Stimulated activated CD4-positive, alpha-beta T cell treated with anti-CD3 and anti-CD28 coated beads, Interleukin-2, amount 100 ng/mL, for 24 hours (primary cell): ENCODE measurements at regions not wholly inside any gene's neighbourhood (a gene's known extent, or its start where the extent isn't known, plus 50 kb on each side); places are given as distances from the start of the nearest gene placed in this dataset.
"Not testable (repeated sequence)": the region's sequence is repeated elsewhere in the genome, so short reads cannot be mapped to it uniquely, and the experiment has no call there.

ENCODE experiments used
- DNase-seq, 2 donors: peaks; one replicate each; pipeline ENCODE4 v3.0.0-alpha.2; 2020

- DNase-seq, result no peak
Observed at GRCh38 chr3:22612927-22613326, 590.2 kb upstream of the UBE2E2 start.

- DNase-seq, result no peak
Observed at GRCh38 chr3:22615790-22616189, 587.3 kb upstream of the UBE2E2 start.

- DNase-seq, result no peak
Observed at GRCh38 chr3:22617372-22617771, 585.8 kb upstream of the UBE2E2 start.

- no peak for DNase-seq
Observed at GRCh38 chr3:22620498-22620897, 582.6 kb upstream of the UBE2E2 start.

- no peak for DNase-seq
Observed at GRCh38 chr3:22621205-22621809, 581.8 kb upstream of the UBE2E2 start.

- DNase-seq, result no peak
Observed at GRCh38 chr3:22627993-22628499, 575.1 kb upstream of the UBE2E2 start.

- no peak for DNase-seq
Observed at GRCh38 chr3:22632536-22632935, 570.6 kb upstream of the UBE2E2 start.

- no peak for DNase-seq
Observed at GRCh38 chr3:22634433-22634832, 568.7 kb upstream of the UBE2E2 start.

- DNase-seq, result no peak
Observed at GRCh38 chr3:22659651-22660475, 543.3 kb upstream of the UBE2E2 start.

- DNase-seq, result no peak
Observed at GRCh38 chr3:22660606-22661005, 542.5 kb upstream of the UBE2E2 start.

GRCh38 chr3:22661121-22661700 lies 541.9 kb upstream of the UBE2E2 start:
- no peak for DNase-seq

- no peak for DNase-seq
Observed at GRCh38 chr3:22665528-22665927, 537.6 kb upstream of the UBE2E2 start.

GRCh38 chr3:22666736-22667135 lies 536.4 kb upstream of the UBE2E2 start:
- DNase-seq, result no peak

- DNase-seq, result no peak
Observed at GRCh38 chr3:22671848-22672247, 531.3 kb upstream of the UBE2E2 start.

GRCh38 chr3:22684739-22685138 lies 518.4 kb upstream of the UBE2E2 start:
- no peak for DNase-seq

GRCh38 chr3:22685597-22685996 lies 517.5 kb upstream of the UBE2E2 start:
- DNase-seq, result no peak

- no peak for DNase-seq
Observed at GRCh38 chr3:22691407-22691806, 511.7 kb upstream of the UBE2E2 start.

GRCh38 chr3:22691856-22692628 lies 511.1 kb upstream of the UBE2E2 start:
- no peak for DNase-seq

- no peak for DNase-seq
Observed at GRCh38 chr3:22700876-22701275, 502.3 kb upstream of the UBE2E2 start.

- no peak for DNase-seq
Observed at GRCh38 chr3:22704166-22704565, 499.0 kb upstream of the UBE2E2 start.

GRCh38 chr3:22704571-22705354 lies 498.4 kb upstream of the UBE2E2 start:
- no peak for DNase-seq

GRCh38 chr3:22706922-22707321 lies 496.2 kb upstream of the UBE2E2 start:
- DNase-seq, result not testable (repeated sequence)
